ENCODE measurements at regions not wholly inside any gene's neighbourhood (a gene's known extent, or its start where the extent isn't known, plus 50 kb on each side); places are given as distances from the start of the nearest gene placed in this dataset.

- Mint-ChIP-seq H3K4me1 (no peaks in the 10 kb centered on the region), H3K9me3 (peaks cover 11% of the 10 kb centered on the region), H3K27me3 (no peaks in the 10 kb centered on the region), H3K27ac (no peak overlapping the region), H3K4me3 (no peak overlapping the region), H3K36me3 (ENCODE audit: low read depth) (no peaks in the 10 kb centered on the region)
- DNase-seq, result no peak
- CTCF ChIA-PET, result interaction anchor here (0.6 kb wide), 1 partner anchor 632 kb away, joined by 3 read pairs; no protein-coding TSS in a partner anchor
- POLR2A ChIA-PET, result no interaction called here
Observed at GRCh38 chr6:164898412-164898811, 411.0 kb downstream of the C6orf118 start.

GRCh38 chr6:164897523-164898235 lies 411.7 kb downstream of the C6orf118 start:
- Mint-ChIP-seq H3K4me1 (no peaks in the 10 kb centered on the region), H3K27ac (no peak overlapping the region), H3K9me3 (peaks cover 11% of the 10 kb centered on the region), H3K36me3 (ENCODE audit: low read depth) (no peaks in the 10 kb centered on the region), H3K4me3 (no peak overlapping the region), H3K27me3 (no peaks in the 10 kb centered on the region)
- DNase-seq, result no peak
- POLR2A ChIA-PET, result no interaction called here
- CTCF ChIA-PET, result no interaction called here

GRCh38 chr6:164889980-164890379 lies 419.4 kb downstream of the C6orf118 start:
- Mint-ChIP-seq H3K27me3 (no peaks in the 10 kb centered on the region), H3K27ac (no peak overlapping the region), H3K9me3 (peaks cover 3% of the 10 kb centered on the region), H3K4me3 (no peak overlapping the region), H3K4me1 (no peaks in the 10 kb centered on the region), H3K36me3 (ENCODE audit: low read depth) (no peaks in the 10 kb centered on the region)
- POLR2A ChIA-PET, result no interaction called here
- CTCF ChIA-PET, result no interaction called here
- DNase-seq, result no peak

GRCh38 chr6:164887660-164888059 lies 421.7 kb downstream of the C6orf118 start:
- ChIA-PET CTCF (no interaction called here), POLR2A (no interaction called here)
- H3K9me3 Mint-ChIP-seq, result no peaks in the 10 kb centered on the region
- no peak for DNase-seq
- no peaks in the 10 kb centered on the region for H3K27me3 Mint-ChIP-seq
- H3K4me1 Mint-ChIP-seq, result no peaks in the 10 kb centered on the region
- no peaks in the 10 kb centered on the region for H3K36me3 Mint-ChIP-seq (ENCODE audit: low read depth)
- H3K4me3 Mint-ChIP-seq, result no peak overlapping the region
- no peak overlapping the region for H3K27ac Mint-ChIP-seq

- H3K4me1 Mint-ChIP-seq, result no peaks in the 10 kb centered on the region
- DNase-seq, result no peak
- H3K9me3 Mint-ChIP-seq, result no peaks in the 10 kb centered on the region
- CTCF ChIA-PET, result no interaction called here
- H3K27ac Mint-ChIP-seq, result no peak overlapping the region
- POLR2A ChIA-PET, result no interaction called here
- no peaks in the 10 kb centered on the region for H3K36me3 Mint-ChIP-seq (ENCODE audit: low read depth)
- no peak overlapping the region for H3K4me3 Mint-ChIP-seq
- no peaks in the 10 kb centered on the region for H3K27me3 Mint-ChIP-seq
Observed at GRCh38 chr6:164882236-164882635, 427.2 kb downstream of the C6orf118 start.

GRCh38 chr6:164871783-164872182 lies 437.6 kb downstream of the C6orf118 start:
- Mint-ChIP-seq H3K36me3 (ENCODE audit: low read depth) (no peaks in the 10 kb centered on the region), H3K27me3 (no peaks in the 10 kb centered on the region), H3K27ac (no peak overlapping the region), H3K9me3 (peaks cover 5% of the 10 kb centered on the region), H3K4me3 (no peak overlapping the region), H3K4me1 (no peaks in the 10 kb centered on the region)
- POLR2A ChIA-PET, result no interaction called here
- DNase-seq, result no peak
- CTCF ChIA-PET, result no interaction called here

- no peak overlapping the region for H3K27ac Mint-ChIP-seq
- H3K4me1 Mint-ChIP-seq, result no peaks in the 10 kb centered on the region
- no peaks in the 10 kb centered on the region for H3K36me3 Mint-ChIP-seq (ENCODE audit: low read depth)
- CTCF ChIA-PET, result no interaction called here
- no peak for DNase-seq
- H3K4me3 Mint-ChIP-seq, result no peak overlapping the region
- peaks cover 5% of the 10 kb centered on the region for H3K9me3 Mint-ChIP-seq
- POLR2A ChIA-PET, result no interaction called here
- no peaks in the 10 kb centered on the region for H3K27me3 Mint-ChIP-seq
Observed at GRCh38 chr6:164870164-164870563, 439.2 kb downstream of the C6orf118 start.

GRCh38 chr6:164861967-164862366 lies 447.4 kb downstream of the C6orf118 start:
- CTCF ChIA-PET, result no interaction called here
- Mint-ChIP-seq H3K4me1 (no peaks in the 10 kb centered on the region), H3K9me3 (peaks cover 4% of the 10 kb centered on the region), H3K4me3 (no peak overlapping the region), H3K27ac (no peak overlapping the region), H3K27me3 (no peaks in the 10 kb centered on the region), H3K36me3 (ENCODE audit: low read depth) (no peaks in the 10 kb centered on the region)
- DNase-seq, result no peak
- POLR2A ChIA-PET, result no interaction called here

- H3K27ac Mint-ChIP-seq, result no peak overlapping the region
- peaks cover 2% of the 10 kb centered on the region for H3K9me3 Mint-ChIP-seq
- no peak overlapping the region for H3K4me3 Mint-ChIP-seq
- POLR2A ChIA-PET, result no interaction called here
- CTCF ChIA-PET, result no interaction called here
- no peaks in the 10 kb centered on the region for H3K36me3 Mint-ChIP-seq (ENCODE audit: low read depth)
- H3K27me3 Mint-ChIP-seq, result no peaks in the 10 kb centered on the region
- DNase-seq, result no peak
- no peaks in the 10 kb centered on the region for H3K4me1 Mint-ChIP-seq
Observed at GRCh38 chr6:164859816-164860215, 449.6 kb downstream of the C6orf118 start.

GRCh38 chr6:164856138-164856537 lies 453.3 kb downstream of the C6orf118 start:
- ChIA-PET CTCF (no interaction called here), POLR2A (no interaction called here)
- Mint-ChIP-seq H3K9me3 (peaks cover 5% of the 10 kb centered on the region), H3K27ac (no peak overlapping the region), H3K4me3 (no peak overlapping the region), H3K36me3 (ENCODE audit: low read depth) (no peaks in the 10 kb centered on the region), H3K4me1 (no peaks in the 10 kb centered on the region), H3K27me3 (no peaks in the 10 kb centered on the region)
- DNase-seq, result no peak

- DNase-seq, result no peak
- Mint-ChIP-seq H3K27me3 (no peaks in the 10 kb centered on the region), H3K36me3 (ENCODE audit: low read depth) (no peaks in the 10 kb centered on the region), H3K4me1 (no peaks in the 10 kb centered on the region), H3K27ac (no peak overlapping the region), H3K4me3 (no peak overlapping the region), H3K9me3 (peaks cover 5% of the 10 kb centered on the region)
- ChIA-PET CTCF (no interaction called here), POLR2A (no interaction called here)
Observed at GRCh38 chr6:164855281-164855680, 454.1 kb downstream of the C6orf118 start.

- Mint-ChIP-seq H3K4me1 (no peaks in the 10 kb centered on the region), H3K4me3 (no peak overlapping the region), H3K27me3 (no peaks in the 10 kb centered on the region), H3K36me3 (ENCODE audit: low read depth) (no peaks in the 10 kb centered on the region), H3K27ac (no peak overlapping the region), H3K9me3 (peaks cover 5% of the 10 kb centered on the region)
- ChIA-PET POLR2A (no interaction called here), CTCF (no interaction called here)
- no peak for DNase-seq
Observed at GRCh38 chr6:164854526-164854925, 454.9 kb downstream of the C6orf118 start.

- H3K9me3 Mint-ChIP-seq, result peaks cover 11% of the 10 kb centered on the region
- H3K4me1 Mint-ChIP-seq, result no peaks in the 10 kb centered on the region
- ChIA-PET CTCF (no interaction called here), POLR2A (no interaction called here)
- no peak overlapping the region for H3K27ac Mint-ChIP-seq
- DNase-seq, result no peak
- no peaks in the 10 kb centered on the region for H3K27me3 Mint-ChIP-seq
- no peaks in the 10 kb centered on the region for H3K36me3 Mint-ChIP-seq (ENCODE audit: low read depth)
- no peak overlapping the region for H3K4me3 Mint-ChIP-seq
Observed at GRCh38 chr6:164845773-164846172, 463.6 kb downstream of the C6orf118 start.

GRCh38 chr6:164842085-164842484 lies 467.3 kb downstream of the C6orf118 start:
- Mint-ChIP-seq H3K27ac (no peak overlapping the region), H3K36me3 (ENCODE audit: low read depth) (no peaks in the 10 kb centered on the region), H3K4me3 (no peak overlapping the region), H3K27me3 (no peaks in the 10 kb centered on the region), H3K9me3 (peaks cover 5% of the 10 kb centered on the region), H3K4me1 (no peaks in the 10 kb centered on the region)
- no peak for DNase-seq
- POLR2A ChIA-PET, result no interaction called here
- CTCF ChIA-PET, result no interaction called here
